Erythroblast (primary cell): ENCODE measurements at regions not wholly inside any gene's neighbourhood (a gene's known extent, or its start where the extent isn't known, plus 50 kb on each side); places are given as distances from the start of the nearest gene placed in this dataset.

Experiments used
- GATA1 ChIP-seq: IDR thresholded peaks from 2 replicates; pipeline ENCODE4 v1.6.1; 2011; ENCODE audit warnings: low read depth, mild to moderate bottlenecking, control low read depth, low read length, moderate library complexity
- POLR2A ChIP-seq: IDR thresholded peaks from 2 replicates; pipeline ENCODE4 v1.6.1; 2011; ENCODE audit warnings: mild to moderate bottlenecking, low read length

DNA sequence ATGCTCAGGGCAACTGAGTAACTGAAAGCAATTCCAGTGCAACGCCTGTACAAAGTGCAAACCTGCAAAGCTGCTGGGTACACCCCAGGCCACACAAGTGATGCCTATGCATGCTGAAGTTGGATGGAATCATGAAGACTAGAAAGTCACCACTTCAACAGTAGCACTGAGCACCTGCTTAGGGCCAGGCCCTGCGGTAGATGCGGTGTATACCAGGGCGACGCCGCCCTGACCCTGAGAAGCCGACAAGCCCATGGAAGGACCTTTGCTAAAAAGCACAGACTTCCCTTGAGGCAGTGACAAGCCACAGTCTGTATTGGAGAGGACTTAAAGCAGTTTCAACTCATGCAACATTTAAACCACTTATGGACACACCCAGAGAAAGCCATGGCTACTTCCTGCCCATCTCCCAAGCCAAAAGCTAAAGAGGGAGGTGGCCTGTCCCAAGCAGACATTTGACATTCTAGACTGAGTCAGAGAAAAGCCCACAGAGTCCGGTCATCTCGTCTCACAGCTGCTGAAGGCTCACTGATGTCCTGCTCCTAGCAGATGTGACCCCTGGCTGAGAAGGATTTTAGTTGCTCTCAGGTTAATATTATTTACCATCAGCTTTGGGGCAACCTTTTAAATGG is 843.9 kb upstream of the TMEM132C start:
- TF ChIP-seq POLR2A (no peak), GATA1 (no peak)
